NCI-H2029 treated with DMSO at 0.1 percent for 48 hours (cell line): ENCODE measurements at regions not wholly inside any gene's neighbourhood (a gene's known extent, or its start where the extent isn't known, plus 50 kb on each side); places are given as distances from the start of the nearest gene placed in this dataset.

ENCODE experiments used
- DNase-seq: peaks from one replicate; lab custom pipeline; 2025; lab: John Stamatoyannopoulos, UW

DNA sequence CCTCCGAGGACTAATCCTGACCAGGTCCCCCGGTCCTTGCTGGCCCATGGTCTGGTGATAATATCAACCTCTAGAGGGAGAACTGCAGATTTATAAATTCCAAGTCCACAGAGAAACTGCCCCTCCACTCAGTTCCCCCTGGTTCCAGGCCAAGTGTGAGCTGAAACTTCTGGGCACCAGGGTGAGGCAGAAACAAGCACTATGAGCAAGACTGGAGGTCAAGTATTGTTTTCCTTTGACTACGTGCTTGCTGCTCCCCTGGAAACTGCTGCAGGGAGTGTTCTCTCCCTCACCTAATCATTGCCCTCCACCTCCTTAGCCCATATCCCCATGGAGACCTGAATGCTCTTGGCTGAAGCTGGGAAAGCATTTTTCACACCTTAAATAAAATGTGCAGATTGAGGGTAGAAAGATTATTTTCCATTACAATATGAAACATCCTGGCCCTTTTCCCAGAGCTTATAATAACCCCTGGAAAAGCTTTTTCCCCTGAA lies 135.2 kb downstream of the RDH14 start:
- no peak for DNase-seq

GRCh38 chr2:18423636-18424035 lies 136.8 kb downstream of the RDH14 start:
- DNase-seq: no peak

DNA sequence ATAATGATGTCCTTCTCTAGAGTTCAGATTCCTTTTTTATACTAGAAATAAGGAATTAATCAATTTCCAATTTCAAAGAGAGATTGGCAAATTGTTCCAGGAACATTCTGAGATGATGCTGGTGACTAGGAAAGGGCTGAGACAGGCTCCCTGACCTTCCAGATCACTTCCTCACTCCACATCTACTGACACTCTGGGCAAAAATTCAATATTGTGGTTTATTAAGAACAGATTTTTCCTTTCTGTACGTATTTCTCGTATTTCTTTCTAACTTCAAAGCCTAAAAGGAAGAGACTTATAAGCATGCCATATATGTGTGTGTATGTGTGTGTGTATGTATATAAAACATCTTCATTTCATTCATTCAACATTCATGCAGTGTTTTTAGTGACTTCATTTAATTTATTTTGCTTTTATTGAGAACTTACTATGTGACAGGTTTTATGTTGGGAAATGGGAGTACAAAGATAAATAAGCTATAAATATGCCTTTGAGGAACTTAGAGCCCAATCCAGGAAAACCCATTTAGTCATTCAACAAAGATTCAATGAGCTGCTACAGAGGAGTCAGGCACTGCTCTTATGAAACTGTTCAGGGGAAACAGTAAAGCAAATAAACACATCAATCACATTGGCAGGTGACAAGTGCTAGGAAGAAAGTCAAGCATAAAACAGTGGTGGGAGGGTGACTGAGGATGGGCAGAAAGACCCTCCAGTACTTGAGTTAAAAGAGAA lies 137.9 kb downstream of the RDH14 start:
- DNase-seq: no peak

- DNase-seq: no peak
These were observed 146.6 kb downstream of the RDH14 start for GRCh38 chr2:18413676-18414396.

GRCh38 chr2:18412980-18413675 lies 147.3 kb downstream of the RDH14 start:
- DNase-seq: no peak

GRCh38 chr2:18411626-18412025 lies 148.8 kb downstream of the RDH14 start:
- no peak for DNase-seq

GRCh38 chr2:18410543-18410942 lies 149.9 kb downstream of the RDH14 start:
- DNase-seq: no peak

DNA sequence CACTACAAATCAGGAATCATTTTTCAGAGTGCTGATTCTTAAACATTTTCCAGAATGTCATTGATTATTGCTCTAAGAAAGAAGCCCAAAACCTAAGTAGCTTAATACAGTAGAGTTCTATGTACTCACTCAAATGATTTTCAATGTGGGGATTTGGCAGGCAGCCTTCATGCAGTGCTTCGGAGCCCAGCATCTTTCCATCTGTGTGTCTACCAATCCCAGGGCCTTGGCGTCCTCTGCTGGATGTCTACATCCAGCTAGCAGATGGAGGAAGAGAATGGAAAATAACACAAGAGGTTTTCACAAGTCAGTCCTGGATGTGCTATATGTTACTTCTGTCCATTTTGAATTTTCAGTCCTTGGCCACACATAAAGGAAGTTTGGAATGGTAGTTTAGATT lies 151.8 kb downstream of the RDH14 start:
- no peak for DNase-seq

DNA sequence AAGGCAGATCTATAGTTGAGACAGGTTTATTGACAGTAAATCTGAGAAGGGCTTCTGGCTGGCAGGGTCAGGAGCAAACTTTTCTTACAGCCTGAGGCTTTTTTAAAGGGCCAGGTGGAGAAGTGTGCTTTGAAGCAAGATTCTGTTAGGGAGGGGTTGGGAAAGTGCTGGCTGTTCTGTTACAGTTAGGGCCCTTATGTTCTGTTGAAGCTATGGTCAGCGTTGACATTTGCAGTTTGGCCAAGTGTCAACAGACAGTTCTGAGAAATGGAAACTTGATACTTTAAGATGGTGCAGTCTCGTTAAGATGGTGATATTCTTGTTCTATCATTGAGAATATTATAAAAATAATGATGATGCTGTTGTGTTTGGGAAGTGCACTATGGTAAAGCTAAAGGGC lies 154.2 kb downstream of the RDH14 start:
- DNase-seq: no peak

GRCh38 chr2:18404708-18405107 lies 155.7 kb downstream of the RDH14 start:
- no peak for DNase-seq

DNA sequence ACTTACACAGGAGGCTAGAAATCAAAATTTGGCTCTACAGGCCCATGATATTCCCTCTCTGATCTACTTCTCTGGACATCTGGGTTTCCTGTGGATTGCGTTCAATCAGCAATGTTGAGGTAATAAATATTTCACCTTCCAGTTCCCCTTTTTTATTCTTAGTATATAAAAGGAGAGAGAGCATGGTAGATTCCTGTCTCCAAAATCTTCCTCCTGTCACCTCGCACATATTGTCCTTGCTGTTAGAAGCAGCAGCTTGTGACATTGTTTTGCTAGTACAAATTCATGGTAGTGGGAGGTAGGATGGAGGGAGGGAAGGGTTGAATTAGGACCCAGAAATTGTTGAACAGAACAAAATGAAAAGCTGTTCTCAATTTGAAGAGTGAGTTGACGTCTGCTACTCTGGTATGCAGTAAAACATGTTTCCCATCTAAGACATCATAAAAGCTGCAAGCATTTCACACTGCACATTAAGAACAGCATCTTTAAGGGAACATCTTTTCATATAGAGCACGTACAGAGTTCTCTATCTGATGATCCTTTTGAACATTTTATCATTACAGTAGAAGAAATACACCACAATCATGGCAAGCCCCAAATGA lies 156.4 kb downstream of the RDH14 start:
- DNase-seq: no peak

GRCh38 chr2:18402831-18403230 lies 157.6 kb downstream of the RDH14 start:
- no peak for DNase-seq

DNA sequence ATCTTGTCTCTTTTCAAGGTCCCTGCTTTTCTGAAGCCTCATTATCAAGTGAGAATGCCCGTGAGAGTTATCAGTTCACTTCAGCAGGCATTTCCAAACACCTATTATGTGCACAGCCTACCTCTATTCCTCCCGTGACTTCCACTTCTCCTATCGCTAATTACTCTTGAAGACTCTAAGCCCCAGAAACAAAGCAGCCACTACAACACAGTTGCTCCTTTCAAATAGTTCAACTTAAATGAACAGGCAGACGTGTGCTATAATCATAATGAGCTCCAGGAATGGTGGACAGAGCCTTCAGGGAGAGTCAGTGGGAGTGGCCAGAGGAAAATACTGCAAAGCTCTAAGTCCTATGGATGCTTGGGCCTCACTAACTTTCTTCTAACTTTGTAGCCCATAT lies 159.0 kb downstream of the RDH14 start:
- DNase-seq: no peak

GRCh38 chr2:18399601-18400000 lies 160.9 kb downstream of the RDH14 start:
- DNase-seq: no peak

DNA sequence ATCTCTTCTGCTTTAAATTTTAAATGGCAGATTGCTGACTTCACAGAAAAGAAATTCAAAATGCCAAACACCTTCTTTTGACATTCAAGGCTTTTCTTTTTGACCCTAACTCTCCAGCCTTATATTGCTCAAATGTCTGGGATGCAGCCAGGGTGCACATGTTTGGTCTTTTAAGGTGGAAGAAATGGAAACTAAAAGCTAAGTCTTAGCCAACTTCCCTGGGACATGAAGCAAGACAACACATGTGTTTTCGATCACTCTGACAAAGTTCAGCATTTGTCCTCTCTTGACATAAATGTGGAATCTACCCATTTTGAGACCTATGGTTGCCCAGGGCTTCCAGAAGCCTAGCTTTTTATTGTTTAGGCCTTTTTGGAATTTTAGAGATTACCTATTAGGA lies 161.6 kb downstream of the RDH14 start:
- DNase-seq: no peak

GRCh38 chr2:18396329-18397010 lies 164.0 kb downstream of the RDH14 start:
- DNase-seq: no peak

DNA sequence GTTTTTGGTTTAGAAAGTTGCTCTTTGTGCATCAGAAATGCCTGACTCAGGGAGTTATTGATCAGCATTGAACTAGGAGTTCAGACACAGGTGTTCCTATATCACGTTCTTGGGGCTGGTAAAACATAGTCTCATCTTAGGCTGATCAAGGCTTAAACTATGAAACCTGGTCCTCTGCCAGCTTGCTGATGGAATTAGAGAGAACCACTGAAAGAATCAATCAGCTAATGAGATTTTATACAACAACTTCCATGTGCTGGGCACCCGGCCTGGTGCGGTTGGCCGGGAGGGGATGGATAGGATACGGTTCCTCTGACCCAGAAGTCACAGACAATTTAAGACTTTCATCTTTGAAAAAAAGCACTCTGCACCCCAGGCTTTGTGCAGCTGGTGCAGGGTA lies 164.9 kb downstream of the RDH14 start:
- no peak for DNase-seq

DNA sequence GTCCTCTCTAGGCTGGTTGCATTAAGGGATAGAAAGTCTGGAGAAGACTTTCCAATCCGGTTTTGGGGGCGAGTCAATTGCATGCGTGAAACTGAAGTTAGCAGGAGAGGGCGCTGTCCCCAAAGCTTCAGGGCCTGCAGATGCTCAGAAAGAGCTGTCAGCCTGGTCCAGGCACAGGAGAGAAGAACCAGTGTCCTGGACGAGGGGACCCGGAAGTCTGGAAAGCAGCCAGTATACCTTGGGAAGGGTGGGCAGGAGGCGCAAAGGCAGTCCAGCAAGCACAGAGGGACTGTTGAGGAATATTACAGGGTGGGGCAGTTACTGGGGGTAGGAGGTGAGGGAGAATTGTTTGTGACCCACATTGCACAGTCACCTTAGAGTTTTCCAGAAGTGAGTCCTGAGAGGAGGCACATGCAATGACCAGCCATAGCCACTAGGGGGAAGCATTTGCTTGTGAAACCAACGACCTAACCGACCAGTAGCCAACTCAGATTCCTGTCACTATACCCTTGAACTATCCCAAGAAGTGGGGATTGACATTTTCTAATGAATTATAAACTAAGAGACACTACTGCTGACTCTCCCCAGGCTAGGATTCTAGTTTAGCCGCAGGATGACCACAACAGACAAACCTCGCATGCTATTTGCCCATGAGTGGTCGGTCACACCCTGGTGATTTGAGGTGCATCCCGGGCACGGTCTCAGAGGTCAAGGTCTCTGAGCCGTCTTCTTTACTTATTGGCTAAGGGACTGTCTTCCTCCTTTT lies 172.8 kb downstream of the RDH14 start:
- DNase-seq: peak; percentile 32

GRCh38 chr2:18384242-18384641 lies 176.2 kb downstream of the RDH14 start:
- no peak for DNase-seq

GRCh38 chr2:18381386-18381785 lies 179.1 kb downstream of the RDH14 start:
- no peak for DNase-seq

DNA sequence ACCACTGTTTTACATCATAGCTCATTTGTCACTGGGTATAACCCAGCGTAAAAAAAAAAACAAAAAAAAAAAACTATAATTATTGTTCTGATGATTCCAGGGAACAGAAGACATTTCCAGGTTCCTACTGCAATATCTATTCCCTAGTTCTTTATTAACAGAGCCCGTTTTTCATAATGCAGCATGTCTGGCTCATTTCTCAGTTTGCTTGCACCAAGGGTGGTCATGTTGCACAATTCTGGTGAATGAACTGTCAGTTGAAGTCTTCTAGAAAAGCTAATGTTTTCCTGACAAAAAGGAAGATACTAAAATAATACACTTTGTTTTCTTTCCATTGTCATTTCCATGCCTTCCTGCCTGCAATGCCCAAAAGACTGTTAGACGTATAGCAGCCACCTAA lies 180.1 kb downstream of the RDH14 start:
- DNase-seq: no peak
